ENCODE measurements at regions not wholly inside any gene's neighbourhood (a gene's known extent, or its start where the extent isn't known, plus 50 kb on each side); places are given as distances from the start of the nearest gene placed in this dataset.

GRCh38 chr22:44442186-44442815 is 55.7 kb downstream of the RTL6 start:
- in situ Hi-C loops (cut with HindIII; ENCODE audit: low sequenced_read_pairs), result no loop called here

- in situ Hi-C loops (cut with HindIII; ENCODE audit: low sequenced_read_pairs), result no loop called here
Observed at GRCh38 chr22:44441401-44442185, 56.4 kb downstream of the RTL6 start.

GRCh38 chr22:44440224-44441160 is 57.5 kb downstream of the RTL6 start:
- in situ Hi-C loops (cut with HindIII; ENCODE audit: low sequenced_read_pairs), result no loop called here

- in situ Hi-C loops (cut with HindIII; ENCODE audit: low sequenced_read_pairs), result loop anchor here (10.0 kb wide), 1 partner anchor 135 kb away; no protein-coding TSS in a partner anchor
Observed at GRCh38 chr22:44439356-44440223, 58.4 kb downstream of the RTL6 start.

GRCh38 chr22:44438481-44439131 is 59.4 kb downstream of the RTL6 start:
- in situ Hi-C loops (cut with HindIII; ENCODE audit: low sequenced_read_pairs), result loop anchor here (10.0 kb wide), 1 partner anchor 134 kb away; no protein-coding TSS in a partner anchor

- in situ Hi-C loops (cut with HindIII; ENCODE audit: low sequenced_read_pairs), result loop anchor here (10.0 kb wide), 1 partner anchor 133 kb away; no protein-coding TSS in a partner anchor
Observed at GRCh38 chr22:44438056-44438455, 60.0 kb downstream of the RTL6 start.

- in situ Hi-C loops (cut with HindIII; ENCODE audit: low sequenced_read_pairs), result loop anchor here (10.0 kb wide), 1 partner anchor 133 kb away; no protein-coding TSS in a partner anchor
Observed at GRCh38 chr22:44437216-44438055, 60.6 kb downstream of the RTL6 start.

GRCh38 chr22:44436736-44437135 is 61.3 kb downstream of the RTL6 start:
- in situ Hi-C loops (cut with HindIII; ENCODE audit: low sequenced_read_pairs), result loop anchor here (10.0 kb wide), 1 partner anchor 132 kb away; no protein-coding TSS in a partner anchor

GRCh38 chr22:44431256-44431655 is 66.8 kb downstream of the RTL6 start:
- in situ Hi-C loops (cut with HindIII; ENCODE audit: low sequenced_read_pairs), result loop anchor here (10.0 kb wide), 1 partner anchor 126 kb away; no protein-coding TSS in a partner anchor

GRCh38 chr22:44430716-44431115 is 67.3 kb downstream of the RTL6 start:
- in situ Hi-C loops (cut with HindIII; ENCODE audit: low sequenced_read_pairs), result loop anchor here (10.0 kb wide), 1 partner anchor 126 kb away; no protein-coding TSS in a partner anchor

GRCh38 chr22:44429941-44430587 is 68.0 kb downstream of the RTL6 start:
- in situ Hi-C loops (cut with HindIII; ENCODE audit: low sequenced_read_pairs), result loop anchor here (10.0 kb wide), 1 partner anchor 125 kb away; no protein-coding TSS in a partner anchor

- in situ Hi-C loops (cut with HindIII; ENCODE audit: low sequenced_read_pairs), result no loop called here
Observed at GRCh38 chr22:44428941-44429830, 68.8 kb downstream of the RTL6 start.

- in situ Hi-C loops (cut with HindIII; ENCODE audit: low sequenced_read_pairs), result no loop called here
Observed at GRCh38 chr22:44427611-44428470, 70.2 kb downstream of the RTL6 start.

- in situ Hi-C loops (cut with HindIII; ENCODE audit: low sequenced_read_pairs), result no loop called here
Observed at GRCh38 chr22:44426981-44427380, 71.1 kb downstream of the RTL6 start.

- in situ Hi-C loops (cut with HindIII; ENCODE audit: low sequenced_read_pairs), result no loop called here
Observed at GRCh38 chr22:44425694-44426045, 72.4 kb downstream of the RTL6 start.
